Thymus (tissue), 11 donors: ENCODE measurements at regions not wholly inside any gene's neighbourhood (a gene's known extent, or its start where the extent isn't known, plus 50 kb on each side); places are given as distances from the start of the nearest gene placed in this dataset.

Experiments used
- DNase-seq, 9 donors: peaks; one replicate each; pipeline ENCODE4 v3.0.0-alpha.2; 2013; ENCODE audit warnings: low spot score in 9 of 9, low read depth in 6 of 9, missing footprints in 1 of 9
- H3K27ac ChIP-seq, 2 donors: one replicate each; pipeline ENCODE4 v1.5.1; 2013; ENCODE audit warnings: control low read depth in 1 of 2, low read depth in 1 of 2, low read length in 1 of 2, mild to moderate bottlenecking in 1 of 2, moderate library complexity in 1 of 2
- H3K27me3 ChIP-seq, 2 donors: one replicate each; pipeline ENCODE4 v1.5.1; 2013; ENCODE audit warnings: low read length in 1 of 2; ENCODE audit not compliant: control insufficient read depth in 2 of 2, insufficient read depth in 1 of 2
- H3K36me3 ChIP-seq, 2 donors: one replicate each; pipeline ENCODE4 v1.5.1; 2013; ENCODE audit warnings: low read length in 1 of 2, mild to moderate bottlenecking in 1 of 2, moderate library complexity in 1 of 2; ENCODE audit not compliant: control insufficient read depth in 2 of 2, insufficient read depth in 2 of 2
- H3K4me1 ChIP-seq, 2 donors: one replicate each; pipeline ENCODE4 v1.5.1; 2013; ENCODE audit warnings: low read length in 2 of 2; ENCODE audit not compliant: control insufficient read depth in 2 of 2, insufficient read depth in 2 of 2
- H3K4me3 ChIP-seq, 2 donors: one replicate each; pipeline ENCODE4 v1.5.1; 2013; ENCODE audit warnings: low read length in 2 of 2, control low read depth in 1 of 2, mild to moderate bottlenecking in 1 of 2
- H3K9me3 ChIP-seq, 2 donors: one replicate each; pipeline ENCODE4 v1.5.1; 2013; ENCODE audit warnings: low read length in 1 of 2, mild to moderate bottlenecking in 1 of 2; ENCODE audit not compliant: control insufficient read depth in 2 of 2, insufficient read depth in 1 of 2
- WGBS: extraction: QIAGEN DNeasy Blood & Tissue Kit; methylation state at CpG from one replicate; pipeline ENCODE4 v1.1.7; 2013; 5-methylcytosine and 5-hydroxymethylcytosine counted together
- donor health status: healthy.

- Histone ChIP-seq H3K4me1 (no peaks in the 10 kb centered on the region), H3K36me3 (no peaks in the 10 kb centered on the region), H3K27me3 (no peaks in the 10 kb centered on the region), H3K27ac (no peak overlapping the region), H3K9me3 (no peaks in the 10 kb centered on the region), H3K4me3 (no peak overlapping the region)
- DNase-seq = no peak
- WGBS = 68% methylated on average over 10 of the region's 10 CpGs
These were observed 492.3 kb downstream of the CENPC start for GRCh38 chr4:67052814-67053675.

DNA sequence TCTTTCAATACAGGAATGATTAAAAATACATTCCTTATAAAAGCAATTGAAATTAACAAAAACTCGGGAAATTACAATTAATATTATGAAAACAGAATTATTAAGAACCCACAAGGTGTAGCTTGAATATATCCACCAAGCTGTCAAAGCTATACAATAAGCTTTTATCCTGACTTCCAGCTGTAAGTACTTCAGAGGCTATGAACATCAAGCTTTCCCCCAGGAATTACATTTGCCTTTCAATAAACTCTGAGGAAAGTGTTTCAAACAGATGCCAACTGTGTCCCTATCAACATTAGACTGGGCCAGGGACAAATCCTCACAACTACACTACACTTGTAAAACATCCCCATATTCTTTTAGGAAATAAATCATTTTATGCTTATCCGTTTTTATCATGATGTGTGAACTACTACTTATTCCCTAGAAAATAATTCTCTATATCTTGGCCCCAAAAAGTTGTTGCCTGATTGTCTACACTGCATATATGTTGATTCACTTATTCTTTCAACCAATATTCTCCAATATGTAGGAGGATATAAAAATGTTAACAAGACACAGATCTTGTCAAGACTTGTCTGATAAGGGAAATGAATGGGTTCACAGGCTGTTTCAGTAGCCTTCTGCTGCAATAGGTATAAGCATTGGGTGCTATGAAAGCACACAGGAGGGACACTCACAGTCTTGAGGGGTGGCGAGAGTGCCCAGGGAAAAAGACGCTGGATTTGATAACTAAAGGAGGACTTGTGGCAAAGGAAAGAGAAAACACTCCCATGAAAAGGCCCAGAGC is 494.1 kb downstream of the CENPC start:
- WGBS = 89% methylated on average over 4 of the region's 4 CpGs
- Histone ChIP-seq H3K27ac (no peak overlapping the region), H3K4me3 (no peak overlapping the region), H3K9me3 (no peaks in the 10 kb centered on the region), H3K36me3 (no peaks in the 10 kb centered on the region), H3K27me3 (no peaks in the 10 kb centered on the region), H3K4me1 (no peaks in the 10 kb centered on the region)
- no peak for DNase-seq

DNA sequence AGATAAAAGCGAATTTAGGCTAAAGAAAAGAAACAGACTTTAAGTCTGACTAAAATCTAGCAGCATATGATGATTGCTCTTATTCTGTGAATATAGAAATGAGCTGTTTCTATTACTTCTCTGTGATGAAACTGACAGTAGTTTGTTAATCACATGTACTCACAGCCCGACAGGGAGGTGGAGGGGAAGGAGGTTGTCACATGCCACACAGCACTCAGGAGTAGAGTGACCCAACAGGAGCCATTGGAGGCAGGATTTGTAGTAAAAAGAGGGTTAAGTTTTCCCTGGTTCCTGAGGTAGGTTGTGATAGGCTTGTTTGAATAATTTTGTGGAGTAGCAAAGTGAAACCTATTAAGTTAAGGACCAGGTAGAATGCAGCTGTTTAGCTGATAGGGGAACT is 495.9 kb downstream of the CENPC start:
- no peak overlapping the region for H3K27ac ChIP-seq
- 77% methylated on average over 2 of the region's 2 CpGs for WGBS
- H3K4me1 ChIP-seq = no peaks in the 10 kb centered on the region
- no peaks in the 10 kb centered on the region for H3K9me3 ChIP-seq
- DNase-seq = no peak
- no peak overlapping the region for H3K4me3 ChIP-seq
- H3K36me3 ChIP-seq = no peaks in the 10 kb centered on the region
- H3K27me3 ChIP-seq = no peaks in the 10 kb centered on the region

GRCh38 chr4:67048530-67048929 is 496.8 kb downstream of the CENPC start:
- DNase-seq = no peak
- 70% methylated on average over 2 of the region's 2 CpGs for WGBS
- H3K4me1 ChIP-seq = no peaks in the 10 kb centered on the region

GRCh38 chr4:67040315-67040714 is 505.0 kb downstream of the CENPC start:
- no peak for DNase-seq
- Histone ChIP-seq H3K27ac (no peak overlapping the region), H3K36me3 (no peaks in the 10 kb centered on the region), H3K4me3 (no peak overlapping the region), H3K9me3 (no peaks in the 10 kb centered on the region), H3K27me3 (no peaks in the 10 kb centered on the region), H3K4me1 (no peaks in the 10 kb centered on the region)
- WGBS = 60% methylated on average over 2 of the region's 2 CpGs

More at GRCh38 chr4:67048530-67048929, 496.8 kb downstream of the CENPC start:
- H3K9me3 ChIP-seq = no peaks in the 10 kb centered on the region
- no peaks in the 10 kb centered on the region for H3K27me3 ChIP-seq
- H3K36me3 ChIP-seq = no peaks in the 10 kb centered on the region
- no peak overlapping the region for H3K27ac ChIP-seq
- no peak overlapping the region for H3K4me3 ChIP-seq

GRCh38 chr4:67038228-67038566 is 507.1 kb downstream of the CENPC start:
- Histone ChIP-seq H3K4me3 (no peak overlapping the region), H3K9me3 (no peaks in the 10 kb centered on the region), H3K36me3 (no peaks in the 10 kb centered on the region), H3K27ac (no peak overlapping the region), H3K4me1 (no peaks in the 10 kb centered on the region), H3K27me3 (no peaks in the 10 kb centered on the region)
- WGBS = 60% methylated on average over 4 of the region's 4 CpGs
- DNase-seq = no peak

DNA sequence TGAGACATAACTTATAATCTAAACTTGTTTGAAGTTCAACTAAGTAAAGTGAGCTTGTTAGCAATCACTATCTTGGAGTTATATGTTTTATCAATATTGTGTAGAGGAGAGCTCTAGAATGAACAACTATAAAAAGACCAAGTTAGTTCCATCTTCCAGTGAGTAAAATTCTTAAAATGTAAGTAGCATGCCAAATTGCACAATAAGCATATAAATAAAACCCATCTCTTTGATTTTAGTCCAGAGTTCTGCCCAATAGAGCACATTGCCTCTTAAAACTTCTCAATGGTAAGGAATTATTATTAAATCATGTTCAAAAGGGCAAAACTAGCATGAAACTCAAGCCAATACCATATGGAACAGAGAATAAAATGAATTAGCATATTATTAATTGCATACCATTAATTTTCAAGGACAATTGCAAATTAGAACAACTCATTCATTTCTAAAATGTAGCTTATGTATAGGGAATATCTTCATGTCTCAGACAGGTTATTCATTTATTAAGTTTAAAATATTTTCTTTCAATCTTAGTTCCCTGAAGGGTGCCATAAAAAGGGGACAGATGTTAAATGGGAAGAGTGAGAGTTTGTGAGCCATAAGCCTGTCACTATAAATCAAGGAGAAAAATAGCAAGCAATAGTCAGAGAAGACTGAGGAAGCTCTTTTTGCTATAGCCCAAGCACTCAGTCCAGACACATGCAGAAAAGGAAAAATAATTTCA is 507.6 kb downstream of the CENPC start:
- H3K36me3 ChIP-seq = no peaks in the 10 kb centered on the region
- H3K4me1 ChIP-seq = no peaks in the 10 kb centered on the region
- H3K27ac ChIP-seq = no peak overlapping the region
- no peaks in the 10 kb centered on the region for H3K27me3 ChIP-seq
- no peaks in the 10 kb centered on the region for H3K9me3 ChIP-seq
- DNase-seq = no peak
- no peak overlapping the region for H3K4me3 ChIP-seq

DNA sequence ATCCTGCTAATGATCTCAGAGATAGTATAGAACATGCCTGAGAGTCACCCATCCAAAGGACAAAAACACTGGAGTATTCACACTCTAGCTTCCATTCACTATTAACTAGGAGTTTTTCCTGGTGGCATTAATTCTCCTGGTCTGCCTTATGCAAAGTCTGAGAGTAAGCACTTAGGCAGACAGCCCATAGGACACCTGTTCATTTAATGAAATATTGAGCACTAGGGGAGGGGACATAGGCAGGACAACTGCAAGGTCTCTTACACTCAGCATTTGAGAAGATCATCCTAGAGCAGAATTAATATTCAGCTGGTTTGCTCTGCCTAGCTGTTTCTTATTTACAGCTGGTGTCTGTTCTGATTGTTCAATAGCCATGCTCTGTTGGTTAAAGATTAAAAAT is 508.5 kb downstream of the CENPC start:
- H3K27me3 ChIP-seq = no peaks in the 10 kb centered on the region
- no peak for DNase-seq
- H3K9me3 ChIP-seq = no peaks in the 10 kb centered on the region
- H3K36me3 ChIP-seq = no peaks in the 10 kb centered on the region
- no peak overlapping the region for H3K4me3 ChIP-seq
- H3K4me1 ChIP-seq = no peaks in the 10 kb centered on the region
- H3K27ac ChIP-seq = no peak overlapping the region

DNA sequence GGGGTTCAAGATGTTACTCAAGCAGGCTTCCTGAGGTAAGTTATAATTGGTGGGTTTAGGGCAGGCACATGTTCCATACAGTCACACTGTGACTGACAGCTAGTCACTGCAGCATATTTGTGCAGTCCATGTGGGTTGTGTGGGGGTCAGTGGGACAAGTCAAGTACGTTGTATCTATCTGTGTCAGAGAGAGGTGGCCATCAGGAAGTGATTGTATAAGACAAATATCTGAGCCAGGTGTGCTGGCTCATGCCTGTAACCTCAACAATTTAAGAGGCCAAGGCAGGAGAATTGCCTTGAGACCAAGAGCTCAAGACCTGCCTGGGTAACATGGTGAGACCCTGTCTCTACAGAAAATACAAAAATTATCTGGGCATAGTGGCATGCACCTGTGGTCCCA is 509.3 kb downstream of the CENPC start:
- Histone ChIP-seq H3K27ac (no peak overlapping the region), H3K36me3 (no peaks in the 10 kb centered on the region), H3K4me3 (no peak overlapping the region), H3K27me3 (no peaks in the 10 kb centered on the region), H3K9me3 (no peaks in the 10 kb centered on the region), H3K4me1 (no peaks in the 10 kb centered on the region)
- no peak for DNase-seq
- WGBS = 84% methylated on average over 1 of the region's 1 CpG
